Fibroblast of pulmonary artery (primary cell): ENCODE measurements at regions not wholly inside any gene's neighbourhood (a gene's known extent, or its start where the extent isn't known, plus 50 kb on each side); places are given as distances from the start of the nearest gene placed in this dataset.

Experiments
- DNase-seq: peaks from one replicate; pipeline ENCODE4 v3.0.0-alpha.2; 2010; ENCODE audit warnings: low read depth
- H3K4me3 ChIP-seq: replicated peaks from 2 replicates; pipeline ENCODE4 v1.5.1; 2011; ENCODE audit warnings: low read depth, mild to moderate bottlenecking, control low read depth, low read length, moderate library complexity
- CTCF ChIP-seq: IDR thresholded peaks from 2 replicates; pipeline ENCODE4 v1.5.1; 2011; ENCODE audit warnings: mild to moderate bottlenecking, control low read depth, low read length, inconsistent platforms; ENCODE audit errors: missing control alignments

GRCh38 chr6:81226957-81227356, 525.5 kb downstream of the TENT5A start:
- H3K4me3 ChIP-seq, result no peak overlapping the region
- TF ChIP-seq CTCF, result no peak
- no peak for DNase-seq

- H3K4me3 ChIP-seq, result no peak overlapping the region
- no peak for DNase-seq
- no peak for TF ChIP-seq CTCF
Observed at GRCh38 chr6:81216668-81217067, 535.8 kb downstream of the TENT5A start.

GRCh38 chr6:81215092-81215432, 537.4 kb downstream of the TENT5A start:
- no peak for DNase-seq
- TF ChIP-seq CTCF, result no peak
- no peak overlapping the region for H3K4me3 ChIP-seq

GRCh38 chr6:81214414-81215091, 537.9 kb downstream of the TENT5A start:
- no peak overlapping the region for H3K4me3 ChIP-seq
- no peak for TF ChIP-seq CTCF

GRCh38 chr6:81204731-81205130, 547.8 kb downstream of the TENT5A start:
- DNase-seq, result peak; percentile 10
- TF ChIP-seq CTCF, result no peak
- H3K4me3 ChIP-seq, result no peak overlapping the region

More at GRCh38 chr6:81214414-81215091, 537.9 kb downstream of the TENT5A start:
- DNase-seq, result no peak

GRCh38 chr6:81194374-81194773, 558.1 kb downstream of the TENT5A start:
- TF ChIP-seq CTCF, result no peak
- H3K4me3 ChIP-seq, result no peak overlapping the region
- no peak for DNase-seq

GRCh38 chr6:81172056-81172740, 580.3 kb downstream of the TENT5A start:
- no peak overlapping the region for H3K4me3 ChIP-seq
- peak; percentile 67 for DNase-seq
- no peak for TF ChIP-seq CTCF
